ENCODE measurements at regions not wholly inside any gene's neighbourhood (a gene's known extent, or its start where the extent isn't known, plus 50 kb on each side); places are given as distances from the start of the nearest gene placed in this dataset.

- DNase-seq (ENCODE audit: low read depth, low spot score): no peak
These were observed 214.4 kb upstream of the GPR26 start for GRCh38 chr10:123451618-123452245.

- no peak for DNase-seq (ENCODE audit: low read depth, low spot score)
These were observed 211.2 kb upstream of the GPR26 start for GRCh38 chr10:123454987-123455386.

GRCh38 chr10:123455861-123456260, 210.3 kb upstream of the GPR26 start:
- no peak for DNase-seq (ENCODE audit: low read depth, low spot score)

GRCh38 chr10:123458933-123459332, 207.2 kb upstream of the GPR26 start:
- no peak for DNase-seq (ENCODE audit: low read depth, low spot score)

GRCh38 chr10:123459371-123460091, 206.6 kb upstream of the GPR26 start:
- no peak for DNase-seq (ENCODE audit: low read depth, low spot score)

- DNase-seq (ENCODE audit: low read depth, low spot score): no peak
These were observed 203.9 kb upstream of the GPR26 start for GRCh38 chr10:123462246-123462645.

- DNase-seq (ENCODE audit: low read depth, low spot score): no peak
These were observed 203.4 kb upstream of the GPR26 start for GRCh38 chr10:123462756-123463155.

GRCh38 chr10:123463181-123463580, 203.0 kb upstream of the GPR26 start:
- no peak for DNase-seq (ENCODE audit: low read depth, low spot score)

- no peak for DNase-seq (ENCODE audit: low read depth, low spot score)
These were observed 202.5 kb upstream of the GPR26 start for GRCh38 chr10:123463698-123464097.

GRCh38 chr10:123464430-123465323, 201.5 kb upstream of the GPR26 start:
- no peak for DNase-seq (ENCODE audit: low read depth, low spot score)

- no peak for DNase-seq (ENCODE audit: low read depth, low spot score)
These were observed 195.7 kb upstream of the GPR26 start for GRCh38 chr10:123470336-123470921.

- DNase-seq (ENCODE audit: low read depth, low spot score): no peak
These were observed 194.3 kb upstream of the GPR26 start for GRCh38 chr10:123471811-123472210.

- no peak for DNase-seq (ENCODE audit: low read depth, low spot score)
These were observed 193.5 kb upstream of the GPR26 start for GRCh38 chr10:123472606-123473005.

GRCh38 chr10:123474700-123475099, 191.5 kb upstream of the GPR26 start:
- no peak for DNase-seq (ENCODE audit: low read depth, low spot score)

- no peak for DNase-seq (ENCODE audit: low read depth, low spot score)
These were observed 190.7 kb upstream of the GPR26 start for GRCh38 chr10:123475466-123475865.

- DNase-seq (ENCODE audit: low read depth, low spot score): no peak
These were observed 188.0 kb upstream of the GPR26 start for GRCh38 chr10:123478116-123478515.

- DNase-seq (ENCODE audit: low read depth, low spot score): no peak
These were observed 186.5 kb upstream of the GPR26 start for GRCh38 chr10:123479640-123480039.

GRCh38 chr10:123480344-123480743, 185.8 kb upstream of the GPR26 start:
- DNase-seq (ENCODE audit: low read depth, low spot score): no peak

GRCh38 chr10:123480845-123481244, 185.3 kb upstream of the GPR26 start:
- DNase-seq (ENCODE audit: low read depth, low spot score): no peak

- DNase-seq (ENCODE audit: low read depth, low spot score): no peak
These were observed 181.4 kb upstream of the GPR26 start for GRCh38 chr10:123484722-123485121.

GRCh38 chr10:123485341-123485960, 180.7 kb upstream of the GPR26 start:
- no peak for DNase-seq (ENCODE audit: low read depth, low spot score)

GRCh38 chr10:123488436-123488835, 177.7 kb upstream of the GPR26 start:
- no peak for DNase-seq (ENCODE audit: low read depth, low spot score)
